Activated B cell treated with CpG ODN at 0.5 μM for 24 hours (primary cell): ENCODE measurements at regions not wholly inside any gene's neighbourhood (a gene's known extent, or its start where the extent isn't known, plus 50 kb on each side); places are given as distances from the start of the nearest gene placed in this dataset.

ENCODE experiments used
- ATAC-seq: fragments of 200-7000 bp; cut with Tn5 transposase; one replicate; pipeline ENCODE4 v1.10.0; 2021; ENCODE audit warnings: low read depth, mild to moderate bottlenecking, moderate library complexity
- CTCF ChIA-PET: fragments of 350-600 bp; sonication (Branson Sonifier 250); formaldehyde crosslinking; loops from one replicate; lab custom pipeline; 2021; ENCODE audit warnings: antibody characterized with exemption; lab: Charles Lee
- POLR2A ChIA-PET: fragments of 350-600 bp; sonication (Branson Sonifier 250); formaldehyde crosslinking; loops from one replicate; lab custom pipeline; 2021; ENCODE audit warnings: antibody characterized with exemption; lab: Charles Lee
- DNase-seq: peaks from one replicate; pipeline ENCODE4 v3.0.0; 2022
- H3K27ac Mint-ChIP-seq: one replicate; pipeline ENCODE4 v1.8.0; 2020; ENCODE audit warnings: mixed read lengths
- H3K27me3 Mint-ChIP-seq: one replicate; pipeline ENCODE4 v1.8.0; 2021; ENCODE audit warnings: mixed read lengths
- H3K36me3 Mint-ChIP-seq: one replicate; pipeline ENCODE4 v1.8.0; 2021; ENCODE audit warnings: low read depth, mixed read lengths
- H3K4me1 Mint-ChIP-seq: one replicate; pipeline ENCODE4 v1.8.0; 2021; ENCODE audit warnings: mixed read lengths
- H3K4me3 Mint-ChIP-seq: one replicate; pipeline ENCODE4 v1.8.0; 2020; ENCODE audit warnings: mild to moderate bottlenecking, mixed read lengths
- H3K9me3 Mint-ChIP-seq: one replicate; pipeline ENCODE4 v1.8.0; 2020; ENCODE audit warnings: mixed read lengths
- CTCF ChIP-seq: fragments of 200-600 bp; IDR thresholded peaks from one replicate; pipeline ENCODE4 v1.8.0; 2022; ENCODE audit warnings: antibody characterized with exemption, mild to moderate bottlenecking
- intact Hi-C: fragments of 100-400 bp; cut with micrococcal nuclease; formaldehyde crosslinking; loops from one replicate; pipeline ENCODE4 v1.15.1; 2024

- H3K27me3 Mint-ChIP-seq: no peaks in the 10 kb centered on the region
- H3K4me3 Mint-ChIP-seq: no peak overlapping the region
- DNase-seq (no peak), ATAC-seq (no peak)
- ChIA-PET CTCF (no interaction called here), POLR2A (no interaction called here)
- H3K9me3 Mint-ChIP-seq: peaks cover 2% of the 10 kb centered on the region
- H3K4me1 Mint-ChIP-seq: no peaks in the 10 kb centered on the region
- H3K36me3 Mint-ChIP-seq: no peaks in the 10 kb centered on the region
- no peak overlapping the region for H3K27ac Mint-ChIP-seq
- TF ChIP-seq CTCF: no peak
- intact Hi-C loops: no loop called here
These were observed 524.2 kb downstream of the SPATA31D1 start for GRCh38 chr9:82512728-82513127.

GRCh38 chr9:82513242-82513751 is 524.7 kb downstream of the SPATA31D1 start:
- H3K27ac Mint-ChIP-seq: no peak overlapping the region
- no peak for ATAC-seq
- no peak for DNase-seq

DNA sequence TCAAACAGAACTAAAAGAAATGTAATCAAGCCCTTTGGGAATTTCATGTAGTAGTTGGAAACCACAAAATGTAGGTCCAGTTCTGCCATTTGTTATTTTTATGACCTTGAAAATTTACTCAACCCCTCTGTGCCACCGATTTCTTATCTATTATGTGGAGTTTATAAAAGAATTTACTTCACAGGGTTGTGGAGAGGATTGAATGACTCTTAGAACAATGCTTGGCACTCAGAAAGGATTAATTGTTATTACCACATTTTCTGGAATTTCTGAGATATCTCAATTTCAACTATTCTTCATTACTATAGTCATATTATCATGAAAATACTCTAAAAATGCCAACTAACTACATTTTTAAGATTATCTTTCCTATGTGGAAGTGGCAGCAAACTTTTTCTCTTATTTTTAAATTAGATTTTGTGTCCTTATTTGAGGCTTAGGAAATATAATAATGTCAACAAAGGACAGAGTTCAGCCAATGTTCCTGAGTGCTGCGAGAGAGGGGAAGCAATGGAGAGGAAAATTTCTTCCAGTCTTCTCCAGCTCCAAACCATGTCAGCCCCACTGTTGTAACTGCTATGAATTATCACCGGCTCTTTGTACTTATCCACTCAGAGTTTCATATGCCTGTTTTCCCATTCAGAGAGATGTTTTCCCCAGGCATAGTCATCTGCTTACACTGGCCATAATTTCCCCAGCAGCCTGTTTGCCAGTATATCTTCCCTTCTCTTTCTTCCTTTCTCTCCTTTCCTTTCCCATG is 525.6 kb downstream of the SPATA31D1 start:
- H3K9me3 Mint-ChIP-seq: peaks cover 2% of the 10 kb centered on the region
- ATAC-seq (no peak), DNase-seq (no peak)
- H3K4me1 Mint-ChIP-seq: no peaks in the 10 kb centered on the region
- TF ChIP-seq CTCF: no peak
- H3K4me3 Mint-ChIP-seq: no peak overlapping the region
- H3K27me3 Mint-ChIP-seq: no peaks in the 10 kb centered on the region
- intact Hi-C loops: no loop called here
- ChIA-PET CTCF (no interaction called here), POLR2A (no interaction called here)
- no peaks in the 10 kb centered on the region for H3K36me3 Mint-ChIP-seq
- no peak overlapping the region for H3K27ac Mint-ChIP-seq

More at GRCh38 chr9:82513242-82513751, 524.7 kb downstream of the SPATA31D1 start:
- no peak for TF ChIP-seq CTCF
- Mint-ChIP-seq H3K36me3 (no peaks in the 10 kb centered on the region), H3K9me3 (peaks cover 2% of the 10 kb centered on the region), H3K4me1 (no peaks in the 10 kb centered on the region), H3K4me3 (no peak overlapping the region), H3K27me3 (no peaks in the 10 kb centered on the region)
- ChIA-PET CTCF (no interaction called here), POLR2A (no interaction called here)
- intact Hi-C loops: no loop called here

DNA sequence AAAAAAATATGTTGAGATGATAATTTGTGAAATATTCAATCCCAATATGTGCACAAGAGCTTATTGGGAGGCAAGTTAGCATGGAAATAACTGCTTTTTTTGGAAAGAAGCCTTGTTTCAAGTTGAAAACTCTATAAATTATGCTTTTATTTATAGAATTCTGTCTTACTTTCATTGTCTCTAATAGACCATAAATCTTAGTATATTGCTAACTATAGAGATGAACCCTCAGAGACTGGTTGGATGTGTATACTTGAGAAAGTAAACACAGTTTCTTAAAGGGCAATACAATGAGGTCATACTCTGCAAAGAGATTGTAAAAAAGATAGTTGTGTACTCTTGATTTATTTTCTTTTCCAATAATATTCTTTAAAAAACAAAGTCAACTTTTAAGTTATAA is 530.3 kb downstream of the SPATA31D1 start:
- Mint-ChIP-seq H3K27ac (no peak overlapping the region), H3K4me3 (no peak overlapping the region), H3K36me3 (no peaks in the 10 kb centered on the region), H3K9me3 (no peaks in the 10 kb centered on the region), H3K27me3 (no peaks in the 10 kb centered on the region), H3K4me1 (no peaks in the 10 kb centered on the region)
- ATAC-seq (no peak), DNase-seq (no peak)
- intact Hi-C loops: no loop called here
- ChIA-PET POLR2A (no interaction called here), CTCF (no interaction called here)
- no peak for TF ChIP-seq CTCF

- CTCF ChIA-PET: no interaction called here
- Mint-ChIP-seq H3K4me3 (no peak overlapping the region), H3K4me1 (no peaks in the 10 kb centered on the region), H3K27me3 (no peaks in the 10 kb centered on the region), H3K36me3 (no peaks in the 10 kb centered on the region), H3K27ac (no peak overlapping the region), H3K9me3 (no peaks in the 10 kb centered on the region)
- no peak for TF ChIP-seq CTCF
- POLR2A ChIA-PET: no interaction called here
- DNase-seq (no peak), ATAC-seq (no peak)
- intact Hi-C loops: no loop called here
These were observed 530.8 kb downstream of the SPATA31D1 start for GRCh38 chr9:82519332-82519731.
